ENCODE measurements at regions not wholly inside any gene's neighbourhood (a gene's known extent, or its start where the extent isn't known, plus 50 kb on each side); places are given as distances from the start of the nearest gene placed in this dataset.

- Histone ChIP-seq H3K4me3 (ENCODE audit: low read depth in 2 of 2, low read length in 1 of 2) (no peak overlapping the region), H3F3A (replicated peaks; ENCODE audit: insufficient read depth) (no peaks in the 10 kb centered on the region), H3K4me1 (ENCODE audit: control insufficient read depth in 1 of 2, insufficient read depth in 2 of 2, low read depth in 1 of 2, low read length in 1 of 2) (no peaks in the 10 kb centered on the region), H3K36me3 (replicated peaks in 1 of 2; ENCODE audit: control insufficient read depth in 1 of 2, insufficient read depth in 2 of 2, low read length in 1 of 2) (no peaks in the 10 kb centered on the region), H3K79me2 (ENCODE audit: insufficient read depth) (no peaks in the 10 kb centered on the region), H3K4me2 (no peak overlapping the region), H3K9me2 (no peaks in the 10 kb centered on the region), H3K9me3 (no peaks in the 10 kb centered on the region), H3K27ac (ENCODE audit: low read depth in 2 of 2, low read length in 1 of 2) (no peak overlapping the region), H2AFZ (ENCODE audit: low read depth) (no peak overlapping the region), H3K9ac (no peak overlapping the region), H3K27me3 (ENCODE audit: insufficient read depth) (no peaks in the 10 kb centered on the region), H4K20me1 (ENCODE audit: insufficient read depth) (no peaks in the 10 kb centered on the region)
- POLR2A ChIA-PET: no interaction called here
- 60% methylated on average over 10 of the region's 10 CpGs for WGBS (ENCODE audit: low lambda C conversion rate)
- CTCF ChIA-PET: interaction anchor here (1.0 kb wide), 1 partner anchor 123 kb away, joined by 3 read pairs; no protein-coding TSS in a partner anchor
- TF ChIP-seq ZBTB33 (IDR thresholded peaks at IDR 0.05; ENCODE audit: borderline replicate concordance, low read depth): no peak
- TF ChIP-seq POLR2AphosphoS5 (IDR thresholded peaks at IDR 0.05; ENCODE audit: low read depth, low read length): no peak
- TF ChIP-seq GABPA (IDR thresholded peaks at IDR 0.05; ENCODE audit: low read depth): no peak
- no peak for TF ChIP-seq YY1 (IDR thresholded peaks at IDR 0.05; ENCODE audit: low read depth)
- no peak for TF ChIP-seq MXI1 (IDR thresholded peaks at IDR 0.05; ENCODE audit: low read depth, low read length)
- no peak for TF ChIP-seq FOXJ3 (CRISPR knock-in tag; IDR thresholded peaks at IDR 0.05)
- no peak for TF ChIP-seq EP300 (IDR thresholded peaks at IDR 0.05; ENCODE audit: borderline replicate concordance in 1 of 2, low read depth in 1 of 2, low read length in 1 of 2)
- no peak for TF ChIP-seq MEF2A (IDR thresholded peaks at IDR 0.05; ENCODE audit: borderline replicate concordance, low read depth)
- no peak for DNase-seq
These were observed 93.0 kb downstream of the SLC35B3 start for GRCh38 chr6:8342241-8342819.

GRCh38 chr6:8337147-8337546, 98.2 kb downstream of the SLC35B3 start:
- ChIA-PET POLR2A (no interaction called here), CTCF (interaction anchor here (1.0 kb wide), 1 partner anchor 208 kb away, joined by 3 read pairs; no protein-coding TSS in a partner anchor)
- Histone ChIP-seq H3F3A (replicated peaks; ENCODE audit: insufficient read depth) (no peaks in the 10 kb centered on the region), H3K4me1 (ENCODE audit: control insufficient read depth in 1 of 2, insufficient read depth in 2 of 2, low read depth in 1 of 2, low read length in 1 of 2) (no peaks in the 10 kb centered on the region), H3K4me3 (ENCODE audit: low read depth in 2 of 2, low read length in 1 of 2) (no peak overlapping the region), H3K27ac (ENCODE audit: low read depth in 2 of 2, low read length in 1 of 2) (no peak overlapping the region), H3K9me3 (no peaks in the 10 kb centered on the region), H4K20me1 (ENCODE audit: insufficient read depth) (no peaks in the 10 kb centered on the region), H3K27me3 (ENCODE audit: insufficient read depth) (no peaks in the 10 kb centered on the region), H3K9ac (no peak overlapping the region), H3K36me3 (replicated peaks in 1 of 2; ENCODE audit: control insufficient read depth in 1 of 2, insufficient read depth in 2 of 2, low read length in 1 of 2) (no peaks in the 10 kb centered on the region), H3K9me2 (no peaks in the 10 kb centered on the region), H3K4me2 (no peak overlapping the region), H2AFZ (ENCODE audit: low read depth) (no peak overlapping the region), H3K79me2 (ENCODE audit: insufficient read depth) (no peaks in the 10 kb centered on the region)
- 11% methylated on average over 4 of the region's 4 CpGs for WGBS (ENCODE audit: low lambda C conversion rate)
- no peak for TF ChIP-seq JUND (IDR thresholded peaks at IDR 0.05)
- TF ChIP-seq MAX (IDR thresholded peaks at IDR 0.05; ENCODE audit: low read depth): no peak
- DNase-seq: no peak
